ENCODE measurements at regions not wholly inside any gene's neighbourhood (a gene's known extent, or its start where the extent isn't known, plus 50 kb on each side); places are given as distances from the start of the nearest gene placed in this dataset.

DNA sequence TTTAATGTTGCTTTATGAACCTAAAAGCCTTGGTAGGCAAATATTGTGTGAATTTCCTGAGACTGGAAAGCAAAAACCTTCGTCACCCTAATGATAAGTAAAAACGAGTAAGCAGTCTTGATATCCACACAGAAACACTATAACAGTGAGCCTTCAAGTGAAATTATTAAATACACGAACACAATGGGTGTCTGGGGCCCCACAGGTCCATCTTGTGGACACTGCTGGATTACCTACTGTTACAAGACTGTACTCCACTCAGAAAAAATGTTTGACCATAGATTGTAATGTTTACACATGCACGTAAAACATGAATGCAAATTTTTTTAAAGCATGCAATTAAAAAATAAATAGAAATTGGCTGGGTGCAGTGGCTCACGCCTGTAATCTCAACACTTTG lies 466.9 kb downstream of the CD83 start:
- TF ChIP-seq POLR2AphosphoS5 (IDR thresholded peaks at IDR 0.05), result no peak
- TF ChIP-seq, protein P1, sequence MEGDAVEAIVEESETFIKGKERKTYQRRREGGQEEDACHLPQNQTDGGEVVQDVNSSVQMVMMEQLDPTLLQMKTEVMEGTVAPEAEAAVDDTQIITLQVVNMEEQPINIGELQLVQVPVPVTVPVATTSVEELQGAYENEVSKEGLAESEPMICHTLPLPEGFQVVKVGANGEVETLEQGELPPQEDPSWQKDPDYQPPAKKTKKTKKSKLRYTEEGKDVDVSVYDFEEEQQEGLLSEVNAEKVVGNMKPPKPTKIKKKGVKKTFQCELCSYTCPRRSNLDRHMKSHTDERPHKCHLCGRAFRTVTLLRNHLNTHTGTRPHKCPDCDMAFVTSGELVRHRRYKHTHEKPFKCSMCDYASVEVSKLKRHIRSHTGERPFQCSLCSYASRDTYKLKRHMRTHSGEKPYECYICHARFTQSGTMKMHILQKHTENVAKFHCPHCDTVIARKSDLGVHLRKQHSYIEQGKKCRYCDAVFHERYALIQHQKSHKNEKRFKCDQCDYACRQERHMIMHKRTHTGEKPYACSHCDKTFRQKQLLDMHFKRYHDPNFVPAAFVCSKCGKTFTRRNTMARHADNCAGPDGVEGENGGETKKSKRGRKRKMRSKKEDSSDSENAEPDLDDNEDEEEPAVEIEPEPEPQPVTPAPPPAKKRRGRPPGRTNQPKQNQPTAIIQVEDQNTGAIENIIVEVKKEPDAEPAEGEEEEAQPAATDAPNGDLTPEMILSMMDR (IDR thresholded peaks at IDR 0.05), result peak in 4 of 5 experiments; percentile 25 to 54 (median 47)
- TF ChIP-seq EP300 (IDR thresholded peaks at IDR 0.05; ENCODE audit: low read depth), result no peak
- no peak for TF ChIP-seq POLR2A (IDR thresholded peaks at IDR 0.05)
